OCI-LY1 (cell line): ENCODE measurements at regions not wholly inside any gene's neighbourhood (a gene's known extent, or its start where the extent isn't known, plus 50 kb on each side); places are given as distances from the start of the nearest gene placed in this dataset.

ENCODE experiments used
- CTCF ChIP-seq: fragments of 200-600 bp; sonication (generic), shearing (Covaris generic); IDR thresholded peaks from 2 replicates; pipeline ENCODE4 v1.5.1; 2017; ENCODE audit warnings: mild to moderate bottlenecking, antibody characterized with exemption, low read length, moderate library complexity, mixed read lengths
- EZH2 ChIP-seq: fragments of 200-600 bp; sonication (generic), shearing (Covaris generic); IDR thresholded peaks from 2 replicates; pipeline ENCODE4 v1.8.0; 2017; ENCODE audit warnings: borderline replicate concordance, mixed run types, mild to moderate bottlenecking, antibody characterized with exemption, low read length, moderate library complexity, mixed read lengths

- TF ChIP-seq EZH2 (no peak), CTCF (no peak)
These were observed 229.1 kb upstream of the ZP4 start for GRCh38 chr1:238119861-238120260.
